ENCODE measurements at regions not wholly inside any gene's neighbourhood (a gene's known extent, or its start where the extent isn't known, plus 50 kb on each side); places are given as distances from the start of the nearest gene placed in this dataset.

DNA sequence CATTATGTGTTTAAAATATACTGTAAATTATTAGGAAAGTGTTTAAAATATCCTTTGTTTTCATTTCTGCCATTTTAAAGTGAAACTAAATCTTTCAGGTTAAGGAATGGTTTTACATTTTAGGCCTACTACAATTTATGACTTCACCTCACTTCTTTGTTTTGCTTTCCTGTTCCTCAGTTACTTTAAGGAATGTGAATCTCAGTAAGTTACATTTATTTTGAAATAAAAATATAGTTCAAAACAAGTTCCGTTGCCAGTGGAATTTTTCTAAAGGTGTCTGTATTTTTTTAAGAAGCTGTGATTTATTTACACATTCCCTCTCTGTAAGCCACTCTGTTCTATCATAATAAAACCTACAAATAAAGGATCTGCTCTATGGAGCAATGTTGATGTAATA is 630.9 kb upstream of the AGTR1 start:
- TF ChIP-seq TAF1 (IDR thresholded peaks at IDR 0.05; ENCODE audit: borderline replicate concordance, low read depth, low read length) = no peak
- no peak for TF ChIP-seq POLR2A (IDR thresholded peaks at IDR 0.05; ENCODE audit: low read depth, low read length)
- TF ChIP-seq POLR2AphosphoS5 (IDR thresholded peaks at IDR 0.05; ENCODE audit: low read depth, low read length) = no peak
